ENCODE measurements at regions not wholly inside any gene's neighbourhood (a gene's known extent, or its start where the extent isn't known, plus 50 kb on each side); places are given as distances from the start of the nearest gene placed in this dataset.

GRCh38 chr3:124116906-124117305 lies 125.0 kb upstream of the ROPN1 start:
- ChIA-PET POLR2A (no interaction called here), CTCF (no interaction called here)
- no peak overlapping the region for H3K27ac ChIP-seq (ENCODE audit: insufficient read depth, low read depth, low read length)
- FAIRE-seq (no peak), DNase-seq (ENCODE audit: low read depth, low spot score) (no peak)
- H4K20me1 ChIP-seq (replicated peaks; ENCODE audit: control insufficient read depth, extremely low read depth, insufficient read depth, low read length): peaks cover 2% of the 10 kb centered on the region
- H3K9me1 ChIP-seq (replicated peaks; ENCODE audit: control insufficient read depth, extremely low read depth, insufficient read depth, low read length): no peaks in the 10 kb centered on the region
- peaks cover 33% of the 10 kb centered on the region for H3K4me1 ChIP-seq (ENCODE audit: control insufficient read depth, extremely low read depth, insufficient read depth, low read length)
- no peaks in the 10 kb centered on the region for H3K79me2 ChIP-seq (ENCODE audit: control insufficient read depth, insufficient read depth, low read length)
- H3K4me2 ChIP-seq (ENCODE audit: insufficient read depth, low read length): no peak overlapping the region
- H2AFZ ChIP-seq (ENCODE audit: low read depth, low read length): no peak overlapping the region
- TF ChIP-seq FOS (IDR thresholded peaks at IDR 0.05; ENCODE audit: borderline replicate concordance, insufficient read depth, low read length) (no peak), MYC (IDR thresholded peaks at IDR 0.05; ENCODE audit: low read depth, low read length) (no peak), MAX (IDR thresholded peaks at IDR 0.05; ENCODE audit: insufficient read depth, insufficient read length) (no peak), POLR2A (IDR thresholded peaks at IDR 0.05; ENCODE audit: low read depth, low read length) (no peak), EZH2 (IDR thresholded peaks at IDR 0.05; ENCODE audit: borderline replicate concordance, low read depth, low read length, severe bottlenecking) (no peak), JUN (IDR thresholded peaks at IDR 0.05; ENCODE audit: borderline replicate concordance, insufficient read depth, insufficient read length, low read depth) (no peak)
- dilution Hi-C loops (cut with MboI; ENCODE audit: extremely low pct_ligation_motif_present, low sequenced_read_pairs) (no loop called here), intact Hi-C loops (cut with micrococcal nuclease) (no loop called here)
- H3K4me3 ChIP-seq (replicated peaks in 1 of 3; ENCODE audit: insufficient read depth in 1 of 3, low read depth in 1 of 3, low read length in 3 of 3): no peak overlapping the region
- BruUV-seq (replicated peaks): no TSS peak
- no peak overlapping the region for H3K9ac ChIP-seq (replicated peaks; ENCODE audit: extremely low read depth, insufficient read depth, low read length)
- H3K9me3 ChIP-seq (replicated peaks; ENCODE audit: control insufficient read depth, insufficient read depth, low read length): no peaks in the 10 kb centered on the region
- no peaks in the 10 kb centered on the region for H3K36me3 ChIP-seq (ENCODE audit: control insufficient read depth in 2 of 2, extremely low read depth in 1 of 2, insufficient read depth in 2 of 2, low read length in 2 of 2)
- H3K27me3 ChIP-seq (ENCODE audit: control insufficient read depth in 2 of 2, insufficient read depth in 2 of 2, low read length in 2 of 2): no peaks in the 10 kb centered on the region

- ChIA-PET CTCF (interaction anchor here (0.8 to 1.1 kb wide), 3 partner anchors 11 to 149 kb away, joined by 3 read pairs; no protein-coding TSS in a partner anchor), POLR2A (no interaction called here)
- peak overlapping the region; percentile 70 for H3K4me2 ChIP-seq (ENCODE audit: insufficient read depth, low read length)
- BruUV-seq (replicated peaks): no TSS peak
- no peak overlapping the region for H3K4me3 ChIP-seq (replicated peaks in 1 of 3; ENCODE audit: insufficient read depth in 1 of 3, low read depth in 1 of 3, low read length in 3 of 3)
- H3K4me1 ChIP-seq (ENCODE audit: control insufficient read depth, extremely low read depth, insufficient read depth, low read length): peaks cover 33% of the 10 kb centered on the region
- H3K27me3 ChIP-seq (ENCODE audit: control insufficient read depth in 2 of 2, insufficient read depth in 2 of 2, low read length in 2 of 2): no peaks in the 10 kb centered on the region
- no peaks in the 10 kb centered on the region for H3K36me3 ChIP-seq (ENCODE audit: control insufficient read depth in 2 of 2, extremely low read depth in 1 of 2, insufficient read depth in 2 of 2, low read length in 2 of 2)
- DNase-seq (ENCODE audit: low read depth, low spot score): peak; percentile 67
- H2AFZ ChIP-seq (ENCODE audit: low read depth, low read length): no peak overlapping the region
- no peaks in the 10 kb centered on the region for H3K79me2 ChIP-seq (ENCODE audit: control insufficient read depth, insufficient read depth, low read length)
- peaks cover 2% of the 10 kb centered on the region for H4K20me1 ChIP-seq (replicated peaks; ENCODE audit: control insufficient read depth, extremely low read depth, insufficient read depth, low read length)
- no peak overlapping the region for H3K27ac ChIP-seq (ENCODE audit: insufficient read depth, low read depth, low read length)
- H3K9me1 ChIP-seq (replicated peaks; ENCODE audit: control insufficient read depth, extremely low read depth, insufficient read depth, low read length): no peaks in the 10 kb centered on the region
- TF ChIP-seq POLR2AphosphoS5 (IDR thresholded peaks at IDR 0.05; ENCODE audit: insufficient read depth, low read depth, low read length): peak; percentile 35
- no peak for TF ChIP-seq CTCF (IDR thresholded peaks at IDR 0.05; ENCODE audit: extremely low read depth in 1 of 2, insufficient read depth in 1 of 2, low read depth in 1 of 2, low read length in 2 of 2)
- no peak for TF ChIP-seq MAX (IDR thresholded peaks at IDR 0.05; ENCODE audit: insufficient read depth, insufficient read length)
- TF ChIP-seq JUN (IDR thresholded peaks at IDR 0.05; ENCODE audit: borderline replicate concordance, insufficient read depth, insufficient read length, low read depth): peak; percentile 66
- TF ChIP-seq FOS (IDR thresholded peaks at IDR 0.05; ENCODE audit: borderline replicate concordance, insufficient read depth, low read length): peak; percentile 93
- intact Hi-C loops (cut with micrococcal nuclease) (no loop called here), dilution Hi-C loops (cut with MboI; ENCODE audit: extremely low pct_ligation_motif_present, low sequenced_read_pairs) (no loop called here)
- FAIRE-seq: peak; percentile 84
- no peaks in the 10 kb centered on the region for H3K9me3 ChIP-seq (replicated peaks; ENCODE audit: control insufficient read depth, insufficient read depth, low read length)
- H3K9ac ChIP-seq (replicated peaks; ENCODE audit: extremely low read depth, insufficient read depth, low read length): no peak overlapping the region
Measured at GRCh38 chr3:124117486-124117885, 125.6 kb upstream of the ROPN1 start.
